ENCODE measurements at regions not wholly inside any gene's neighbourhood (a gene's known extent, or its start where the extent isn't known, plus 50 kb on each side); places are given as distances from the start of the nearest gene placed in this dataset.
A peak's percentile ranks its signal among the peaks of the same experiment; 100 is the strongest.

- no peak for DNase-seq (ENCODE audit: low spot score in 2 of 2)
- intact Hi-C loops (cut with DNase I; ENCODE audit: low total_unique reads) = no loop called here
- no peak for TF ChIP-seq CTCF (IDR thresholded peaks at IDR 0.05)
- no peak for TF ChIP-seq POLR2A (IDR thresholded peaks at IDR 0.05)
- 90% methylated on average over 5 of the region's 5 CpGs for WGBS, 2 donors
- H3K4me3 ChIP-seq (ENCODE audit: low read depth, poor library complexity, severe bottlenecking) = no peak overlapping the region
Observed at GRCh38 chr12:25058012-25058411, 109.1 kb upstream of the BCAT1 start.

GRCh38 chr12:25056486-25057130, 107.7 kb upstream of the BCAT1 start:
- intact Hi-C loops (cut with DNase I; ENCODE audit: low total_unique reads) = no loop called here
- DNase-seq (ENCODE audit: low spot score in 2 of 2) = no peak
- 47 to 55% methylated on average over 3 of the region's 3 CpGs for WGBS, 2 donors
- no peak overlapping the region for H3K4me3 ChIP-seq (ENCODE audit: low read depth, poor library complexity, severe bottlenecking)
- TF ChIP-seq POLR2A (IDR thresholded peaks at IDR 0.05) (no peak), CTCF (IDR thresholded peaks at IDR 0.05) (no peak)

- WGBS, 2 donors = 39 to 43% methylated on average over 5 of the region's 5 CpGs
- no peak overlapping the region for H3K4me3 ChIP-seq (ENCODE audit: low read depth, poor library complexity, severe bottlenecking)
- intact Hi-C loops (cut with DNase I; ENCODE audit: low total_unique reads) = no loop called here
- TF ChIP-seq CTCF (IDR thresholded peaks at IDR 0.05) (no peak), POLR2A (IDR thresholded peaks at IDR 0.05) (no peak)
- peak in 1 of 2 donors; percentile 81 for DNase-seq (ENCODE audit: low spot score in 2 of 2)
Observed at GRCh38 chr12:25056011-25056410, 107.1 kb upstream of the BCAT1 start.

GRCh38 chr12:25054783-25055144, 105.9 kb upstream of the BCAT1 start:
- no peak overlapping the region for H3K4me3 ChIP-seq (ENCODE audit: low read depth, poor library complexity, severe bottlenecking)
- WGBS, 2 donors = 38 to 47% methylated on average over 5 of the region's 5 CpGs
- TF ChIP-seq CTCF (IDR thresholded peaks at IDR 0.05) (no peak), POLR2A (IDR thresholded peaks at IDR 0.05) (no peak)
- no peak for DNase-seq (ENCODE audit: low spot score in 2 of 2)
- intact Hi-C loops (cut with DNase I; ENCODE audit: low total_unique reads) = no loop called here

- TF ChIP-seq POLR2A (IDR thresholded peaks at IDR 0.05) (no peak), CTCF (IDR thresholded peaks at IDR 0.05) (no peak)
- no peak for DNase-seq (ENCODE audit: low spot score in 2 of 2)
- 34 to 39% methylated on average over 4 of the region's 4 CpGs for WGBS, 2 donors
- intact Hi-C loops (cut with DNase I; ENCODE audit: low total_unique reads) = no loop called here
- no peak overlapping the region for H3K4me3 ChIP-seq (ENCODE audit: low read depth, poor library complexity, severe bottlenecking)
Observed at GRCh38 chr12:25054076-25054782, 105.3 kb upstream of the BCAT1 start.

GRCh38 chr12:25052914-25053211, 104.0 kb upstream of the BCAT1 start:
- intact Hi-C loops (cut with DNase I; ENCODE audit: low total_unique reads) = no loop called here
- H3K4me3 ChIP-seq (ENCODE audit: low read depth, poor library complexity, severe bottlenecking) = no peak overlapping the region
- DNase-seq (ENCODE audit: low spot score in 2 of 2) = no peak
- TF ChIP-seq CTCF (IDR thresholded peaks at IDR 0.05) (no peak), POLR2A (IDR thresholded peaks at IDR 0.05) (no peak)
- WGBS, 2 donors = 66 to 74% methylated on average over 1 of the region's 1 CpG

Data from lower leg skin (tissue), 4 donors.